Caki2 (cell line): ENCODE measurements at regions not wholly inside any gene's neighbourhood (a gene's known extent, or its start where the extent isn't known, plus 50 kb on each side); places are given as distances from the start of the nearest gene placed in this dataset.

Source experiments
- DNase-seq: peaks from one replicate; pipeline ENCODE4 v3.0.0-alpha.2; 2015; ENCODE audit warnings: low read depth
- in situ Hi-C: cut with HindIII; loops from 2 replicates; pipeline ENCODE4 v1.10.0; 2016; ENCODE audit warnings: low sequenced_read_pairs, low pct_unique_long_range_greater_than_20kb, mixed read lengths

DNA sequence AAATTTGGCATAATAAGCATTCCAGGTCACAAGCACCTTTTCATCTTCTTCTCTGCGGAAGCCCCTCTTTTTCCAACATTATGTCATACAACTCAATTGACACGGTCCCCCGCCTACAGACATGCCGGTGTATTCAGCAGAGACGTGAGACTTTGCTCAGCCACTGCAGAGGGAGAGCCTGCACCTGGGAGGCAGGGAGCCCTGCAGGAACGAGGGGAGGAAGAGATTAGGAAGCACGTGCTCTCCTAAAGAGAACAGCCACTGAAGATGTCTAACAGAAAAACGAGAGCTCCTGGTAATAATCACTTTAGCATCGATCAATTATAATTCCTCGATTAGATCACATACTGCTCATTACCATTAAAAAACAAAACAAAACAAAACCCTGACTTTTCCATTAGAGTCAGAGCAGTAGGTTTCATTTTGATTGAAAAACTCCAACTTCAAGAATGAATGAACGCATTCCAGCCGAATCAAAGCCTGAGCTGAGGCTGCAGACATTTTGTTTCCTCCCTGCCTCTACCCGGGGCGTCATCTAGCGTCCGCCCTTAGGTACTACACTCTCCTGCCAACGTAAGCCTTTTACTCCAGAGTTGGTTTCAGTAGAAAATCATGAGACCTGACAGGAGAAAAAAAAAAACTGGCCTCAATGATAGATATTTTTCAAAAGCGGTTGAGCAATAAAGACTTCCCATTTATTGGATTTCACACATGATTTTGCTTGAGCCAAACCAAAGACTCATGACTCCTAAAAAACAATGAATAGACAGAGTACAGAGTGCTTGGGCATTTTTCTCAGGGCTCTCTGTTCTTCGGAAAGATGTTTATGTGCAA, 194.5 kb downstream of the KATNAL1 start:
- in situ Hi-C loops = no loop called here
- DNase-seq = peak; percentile 74

DNA sequence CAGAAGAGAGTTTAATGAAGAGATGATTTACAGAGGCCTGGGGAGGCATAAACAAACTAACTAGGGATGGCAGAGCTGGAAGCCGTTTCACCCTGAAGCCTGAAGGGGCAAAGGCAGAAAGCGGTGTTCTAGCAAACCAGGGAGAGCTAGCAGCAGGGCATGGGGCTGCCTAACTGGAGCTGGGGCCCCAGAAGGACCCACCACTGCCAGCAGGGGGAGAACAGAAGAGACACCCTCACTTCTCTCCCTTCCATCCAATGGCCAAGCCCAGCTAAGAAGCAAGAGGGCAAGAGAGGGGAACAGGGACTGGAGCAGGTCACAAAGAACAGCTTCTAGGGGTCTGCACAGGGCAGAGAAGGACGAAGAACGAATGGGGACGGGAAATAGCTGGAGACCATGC, 195.5 kb downstream of the KATNAL1 start:
- in situ Hi-C loops = no loop called here
- no peak for DNase-seq

DNA sequence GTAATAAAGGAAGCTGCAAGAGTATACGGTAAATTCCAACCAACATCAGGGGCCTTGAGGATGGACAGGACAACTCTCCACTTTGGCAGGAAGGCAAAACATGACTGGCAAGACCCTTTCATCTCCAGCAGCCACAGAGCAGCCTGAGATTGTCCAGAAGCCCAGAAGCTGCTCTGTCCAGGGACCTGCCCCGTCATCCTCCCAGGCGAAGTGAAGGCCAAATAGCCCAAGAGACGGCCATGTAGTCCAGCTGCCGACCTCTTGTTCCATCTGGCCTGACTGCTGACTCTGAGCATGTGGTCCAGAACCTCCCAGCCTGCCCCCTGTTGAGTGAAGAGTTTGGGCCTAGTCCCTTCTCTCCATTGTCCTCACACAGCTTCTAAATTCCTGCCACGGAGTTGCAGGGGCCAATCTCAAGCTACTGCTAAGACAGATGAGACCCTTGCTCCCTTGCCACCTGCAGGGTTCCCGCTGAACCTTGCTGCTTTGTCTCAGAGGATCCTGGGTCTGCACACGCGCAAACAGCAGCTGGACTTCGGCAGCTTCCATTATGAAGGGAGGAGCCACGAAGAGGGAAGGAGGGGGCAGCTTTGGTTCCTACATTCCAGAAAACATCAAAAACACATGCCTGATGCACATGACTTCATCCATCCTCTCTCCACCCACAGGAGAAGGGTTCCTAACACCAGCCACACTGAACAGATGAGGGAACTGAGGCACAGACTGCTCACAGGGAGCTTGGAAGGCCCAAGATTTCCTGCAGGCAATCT, 196.9 kb downstream of the KATNAL1 start:
- no peak for DNase-seq
- in situ Hi-C loops = no loop called here

- no peak for DNase-seq
- in situ Hi-C loops = no loop called here
These were observed 197.7 kb downstream of the KATNAL1 start for GRCh38 chr13:30109471-30110135.

GRCh38 chr13:30108913-30109237, 198.5 kb downstream of the KATNAL1 start:
- DNase-seq = no peak
- in situ Hi-C loops = no loop called here

- DNase-seq = no peak
- in situ Hi-C loops = no loop called here
These were observed 199.0 kb downstream of the KATNAL1 start for GRCh38 chr13:30108216-30108912.

DNA sequence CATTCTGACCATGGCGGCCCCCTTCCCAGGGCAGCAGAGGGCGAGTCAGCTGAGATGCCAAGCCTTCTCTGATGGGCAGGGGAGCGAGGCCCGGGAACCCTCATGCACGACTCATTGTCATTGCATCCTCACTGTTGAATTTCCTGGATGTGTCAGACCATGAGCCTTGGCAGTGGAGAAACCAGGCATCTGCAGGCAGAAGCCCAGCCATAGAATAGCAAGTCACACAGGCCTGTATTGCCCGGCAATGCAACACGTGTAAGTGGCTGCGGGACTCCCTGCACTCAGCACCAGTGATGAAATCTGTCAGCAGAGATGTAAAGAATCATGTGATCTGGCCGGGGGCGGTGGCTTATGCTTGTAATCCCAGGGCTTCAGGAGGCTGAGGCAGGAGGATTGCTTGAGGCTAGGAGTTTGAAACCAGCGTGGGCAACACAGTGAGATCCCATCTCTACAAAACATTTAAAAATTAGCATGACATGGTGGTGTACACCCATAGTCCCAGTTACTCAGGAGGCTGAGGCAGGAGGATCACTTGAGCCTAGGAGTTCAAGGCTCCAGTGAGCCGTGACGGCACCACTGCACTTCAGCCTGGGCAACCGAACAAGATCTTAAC, 199.7 kb downstream of the KATNAL1 start:
- in situ Hi-C loops = no loop called here
- DNase-seq = peak; percentile 28

- in situ Hi-C loops = no loop called here
- no peak for DNase-seq
These were observed 200.2 kb downstream of the KATNAL1 start for GRCh38 chr13:30107121-30107520.

- DNase-seq = no peak
- in situ Hi-C loops = no loop called here
These were observed 202.0 kb downstream of the KATNAL1 start for GRCh38 chr13:30105381-30105780.

DNA sequence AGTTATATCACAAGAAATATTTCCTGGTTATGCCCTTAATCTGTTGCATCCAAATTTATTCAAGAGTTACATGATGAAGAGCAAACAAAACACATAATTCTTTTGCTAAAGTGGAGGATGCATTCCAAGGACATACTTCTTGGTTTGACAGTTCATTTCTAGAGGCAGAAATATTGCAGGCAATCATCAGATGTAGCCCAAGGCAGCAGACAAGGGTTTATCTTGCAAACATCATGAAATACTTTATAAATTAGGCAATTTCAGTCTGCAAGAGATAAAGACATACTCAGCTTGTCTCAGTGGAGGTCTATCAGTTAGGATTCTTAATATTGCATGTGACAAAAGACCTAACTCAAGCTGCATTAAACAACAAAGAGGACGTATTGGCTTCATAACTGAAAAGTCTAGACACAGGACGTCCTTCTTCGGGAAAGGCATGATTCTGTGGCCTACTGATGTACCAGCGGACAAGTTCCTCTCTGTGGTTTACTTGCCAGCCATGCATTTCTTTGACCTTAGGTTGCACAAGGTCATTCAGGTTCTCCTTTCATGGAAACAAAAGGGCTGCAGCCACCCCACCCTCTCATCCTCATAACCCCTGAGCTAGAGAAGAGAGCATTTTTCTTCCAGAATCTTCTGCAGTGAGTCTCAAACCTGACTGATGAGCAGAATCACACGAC, 204.1 kb downstream of the KATNAL1 start:
- in situ Hi-C loops = no loop called here

GRCh38 chr13:30100226-30100625, 207.1 kb downstream of the KATNAL1 start:
- DNase-seq = no peak
- in situ Hi-C loops = no loop called here

More for the DNA sequence above, 204.1 kb downstream of the KATNAL1 start:
- DNase-seq = no peak

DNA sequence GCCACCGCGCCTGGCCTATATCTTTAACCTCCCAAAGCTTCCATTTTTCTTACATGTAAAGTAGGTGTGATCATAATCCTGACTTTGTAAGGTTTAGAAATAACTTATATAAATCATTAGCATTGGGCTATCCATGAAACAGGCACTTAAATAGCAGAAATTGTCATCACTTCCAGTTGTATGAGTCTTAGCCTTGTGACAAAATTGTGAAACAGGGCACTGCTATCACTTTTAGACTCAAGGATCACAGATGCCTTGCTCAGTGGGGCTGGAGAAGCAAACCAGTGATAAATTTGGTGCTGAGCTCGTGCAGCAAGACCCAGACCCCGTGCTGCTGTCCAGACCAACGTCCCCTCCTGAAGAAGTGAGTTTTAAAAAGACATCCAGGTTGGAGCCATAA, 209.7 kb downstream of the KATNAL1 start:
- DNase-seq = no peak
- in situ Hi-C loops = no loop called here

DNA sequence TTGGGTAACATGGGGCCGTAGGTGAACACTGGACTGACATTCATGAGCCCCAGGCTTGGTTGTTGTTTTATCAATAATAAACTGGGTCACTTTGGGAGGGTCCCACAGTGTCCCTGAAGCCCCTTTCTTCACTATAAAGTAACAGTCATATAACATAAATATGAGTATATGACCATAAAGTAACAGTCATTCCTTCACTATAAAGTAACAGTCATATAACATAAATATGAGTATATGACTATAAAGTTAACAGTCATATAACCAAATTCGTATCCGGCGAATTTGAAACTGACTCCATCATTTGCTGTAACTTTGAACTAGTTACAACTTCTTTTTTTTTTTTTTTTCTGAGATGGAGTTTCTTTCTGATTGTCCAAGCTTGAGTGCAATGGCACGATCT, 210.3 kb downstream of the KATNAL1 start:
- DNase-seq = no peak
- in situ Hi-C loops = no loop called here

GRCh38 chr13:30094015-30094414, 213.3 kb downstream of the KATNAL1 start:
- no peak for DNase-seq
- in situ Hi-C loops = no loop called here

GRCh38 chr13:30093236-30093635, 214.1 kb downstream of the KATNAL1 start:
- in situ Hi-C loops = no loop called here
- DNase-seq = no peak

DNA sequence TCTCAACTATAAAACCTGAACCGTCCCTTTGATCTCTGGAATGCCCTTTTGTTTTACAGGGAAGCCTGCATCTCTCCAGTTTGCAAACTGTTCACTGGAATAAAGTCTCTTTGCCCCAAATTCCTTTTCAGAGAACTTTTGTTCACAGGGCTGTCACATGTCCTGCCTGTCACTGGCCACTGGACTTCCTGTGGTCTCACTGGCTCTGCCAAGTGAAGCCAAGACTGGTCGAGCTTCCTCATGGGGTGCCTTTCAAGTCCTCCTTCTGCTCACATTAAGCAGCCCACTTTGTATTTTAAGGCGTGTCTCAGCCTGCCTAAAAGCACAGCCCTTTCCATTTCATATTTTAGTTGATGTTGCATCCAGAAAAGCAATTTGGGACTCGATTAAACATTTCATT, 215.7 kb downstream of the KATNAL1 start:
- no peak for DNase-seq
- in situ Hi-C loops = no loop called here

GRCh38 chr13:30091035-30091434, 216.3 kb downstream of the KATNAL1 start:
- no peak for DNase-seq
- in situ Hi-C loops = no loop called here

DNA sequence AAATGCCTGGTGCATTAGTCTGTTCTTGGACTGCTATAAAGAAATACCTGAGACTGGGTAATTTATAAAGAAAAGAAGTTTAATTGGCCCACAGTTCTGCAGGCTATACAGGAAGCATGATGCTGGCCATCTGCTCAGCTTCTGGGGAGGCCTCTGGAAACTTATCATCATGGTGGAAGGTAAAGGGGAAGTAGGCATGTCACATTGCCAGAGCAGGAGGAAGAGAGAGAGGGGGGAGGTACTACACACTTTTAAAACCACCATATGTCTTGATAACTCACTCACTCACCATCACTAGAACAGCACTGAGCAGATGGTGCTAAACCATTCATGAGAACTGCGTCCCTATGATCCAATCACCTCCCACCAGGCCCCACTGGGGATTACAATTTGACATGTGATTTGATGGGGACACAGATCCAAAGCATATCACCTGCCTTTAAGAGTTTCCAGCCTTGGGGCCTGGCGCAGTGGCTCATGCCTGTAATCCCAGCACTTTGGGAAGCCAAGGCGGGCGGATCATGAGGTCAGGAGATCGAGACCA, 219.0 kb downstream of the KATNAL1 start:
- no peak for DNase-seq
- in situ Hi-C loops = no loop called here
